H1 (cell line): ENCODE measurements at regions not wholly inside any gene's neighbourhood (a gene's known extent, or its start where the extent isn't known, plus 50 kb on each side); places are given as distances from the start of the nearest gene placed in this dataset.
"Not testable (repeated sequence)": the region's sequence is repeated elsewhere in the genome, so short reads cannot be mapped to it uniquely, and the experiment has no call there.

Source experiments
- CTCF ChIA-PET: fragments of 300-600 bp; sonication (Branson Sonifier 250); formaldehyde crosslinking; loops from one replicate; lab custom pipeline; 2021; ENCODE audit not compliant: partially characterized antibody; lab: Charles Lee
- POLR2A ChIA-PET: fragments of 300-600 bp; sonication (Branson Sonifier 250); formaldehyde crosslinking; loops from one replicate; lab custom pipeline; 2021; ENCODE audit warnings: inconsistent platforms; ENCODE audit not compliant: partially characterized antibody; lab: Charles Lee
- DNase-seq, 2 experiments: peaks; one replicate each; pipeline versions ENCODE4 v3.0.0 to v3.0.0-alpha.2; 2010 to 2022; ENCODE audit warnings: low spot score in 2 of 2, low read depth in 1 of 2, mixed read lengths in 1 of 2
- FAIRE-seq: peaks from 2 replicates; lab custom pipeline; 2011; peaks lifted over from hg19 to GRCh38; lab: Jason Lieb, UNC
- H2AFZ ChIP-seq: 2 replicates; pipeline ENCODE4 v1.8.1; 2012; ENCODE audit warnings: low read length, inconsistent platforms
- H2AK5ac ChIP-seq: 2 replicates; pipeline ENCODE4 v1.6.1; 2013; ENCODE audit warnings: low read depth, low read length
- H2BK120ac ChIP-seq: replicated peaks from 2 replicates; pipeline ENCODE3; 2013; ENCODE audit warnings: low read depth, low read length, inconsistent platforms
- H2BK12ac ChIP-seq: 2 replicates; pipeline ENCODE4 v1.6.1; 2013; ENCODE audit warnings: low read depth, low read length
- H2BK15ac ChIP-seq: 2 replicates; pipeline ENCODE4 v1.6.1; 2013; ENCODE audit warnings: low read length
- H2BK20ac ChIP-seq: 2 replicates; pipeline ENCODE4 v1.6.1; 2013; ENCODE audit warnings: low read length
- H2BK5ac ChIP-seq: 2 replicates; pipeline ENCODE4 v1.6.1; 2013; ENCODE audit warnings: low read depth, low read length
- H3K14ac ChIP-seq: 2 replicates; pipeline ENCODE4 v1.6.1; 2013; ENCODE audit warnings: inconsistent platforms; ENCODE audit not compliant: insufficient read length
- H3K18ac ChIP-seq: 2 replicates; pipeline ENCODE4 v1.6.1; 2013; ENCODE audit warnings: low read length; ENCODE audit errors: extremely low read depth
- H3K23ac ChIP-seq: 2 replicates; pipeline ENCODE4 v1.6.1; 2013; ENCODE audit warnings: inconsistent platforms; ENCODE audit not compliant: insufficient read length
- H3K23me2 ChIP-seq: 2 replicates; pipeline ENCODE4 v1.6.1; 2013; ENCODE audit warnings: low read depth, low read length
- H3K27ac ChIP-seq: 2 replicates; pipeline ENCODE4 v1.6.1; 2011; ENCODE audit warnings: low read depth, low read length, inconsistent platforms
- H3K27me3 ChIP-seq, 4 experiments: replicated peaks in 1 of 4; 1 replicate in 1 of 4; 2 replicates in 3 of 4; pipeline versions ENCODE4 v1.6.1 to v1.8.1; 2011 to 2013; ENCODE audit warnings: low read length in 3 of 4, mild to moderate bottlenecking in 3 of 4, inconsistent platforms in 2 of 4, mixed read lengths in 2 of 4, moderate library complexity in 1 of 4; ENCODE audit not compliant: control insufficient read depth in 3 of 4, insufficient read depth in 3 of 4; ENCODE audit errors: extremely low read depth in 1 of 4
- H3K36me3 ChIP-seq, 4 experiments: 2 replicates each; pipeline versions ENCODE4 v1.6.1 to v1.8.1; 2011 to 2013; ENCODE audit warnings: mild to moderate bottlenecking in 4 of 4, low read length in 3 of 4, moderate library complexity in 2 of 4, control low read depth in 1 of 4, inconsistent platforms in 1 of 4; ENCODE audit not compliant: insufficient read depth in 4 of 4, control insufficient read depth in 2 of 4
- H3K4ac ChIP-seq: replicated peaks from 2 replicates; pipeline ENCODE3; 2013; ENCODE audit warnings: low read length, low read depth, mixed read lengths, inconsistent platforms; ENCODE audit not compliant: insufficient read length
- H3K4me1 ChIP-seq, 4 experiments: replicated peaks in 1 of 4; 1 replicate in 1 of 4; 2 replicates in 3 of 4; pipeline versions ENCODE4 v1.6.1 to v1.8.1; 2011 to 2013; ENCODE audit warnings: low read length in 3 of 4, inconsistent platforms in 2 of 4, mixed read lengths in 1 of 4; ENCODE audit not compliant: insufficient read depth in 4 of 4, control insufficient read depth in 3 of 4
- H3K4me2 ChIP-seq, 2 experiments: 2 replicates each; pipeline versions ENCODE4 v1.6.1 to v1.8.1; 2011 to 2013; ENCODE audit warnings: low read depth in 2 of 2, low read length in 2 of 2, control low read depth in 1 of 2, inconsistent platforms in 1 of 2, mild to moderate bottlenecking in 1 of 2; ENCODE audit not compliant: insufficient read depth in 1 of 2
- H3K4me3 ChIP-seq, 4 experiments: fragments of 200-600, 300-600 bp in 1 of 4; sonication (generic), shearing (Covaris generic), sonication (Bioruptor Twin) in 1 of 4; 2 replicates each; pipeline versions ENCODE4 v1.5.1 to v1.8.1; 2011 to 2016; ENCODE audit warnings: low read length in 4 of 4, low read depth in 3 of 4, control low read depth in 2 of 4, inconsistent platforms in 2 of 4, mild to moderate bottlenecking in 2 of 4, mixed read lengths in 1 of 4, moderate library complexity in 1 of 4; ENCODE audit not compliant: insufficient read depth in 2 of 4; ENCODE audit errors: extremely low read depth in 1 of 4
- H3K56ac ChIP-seq: replicated peaks from 2 replicates; pipeline ENCODE3; 2013; ENCODE audit warnings: low read depth, mild to moderate bottlenecking, mixed read lengths, low read length, inconsistent platforms; ENCODE audit not compliant: insufficient read length
- H3K79me1 ChIP-seq: 2 replicates; pipeline ENCODE4 v1.6.1; 2013; ENCODE audit warnings: low read depth, low read length, control low read depth
- H3K79me2 ChIP-seq, 2 experiments: 2 replicates each; pipeline versions ENCODE4 v1.6.1 to v1.8.1; 2012 to 2013; ENCODE audit warnings: low read length in 2 of 2, mild to moderate bottlenecking in 2 of 2, inconsistent platforms in 1 of 2; ENCODE audit not compliant: insufficient read depth in 2 of 2, control insufficient read depth in 1 of 2
- H3K9ac ChIP-seq, 4 experiments: replicated peaks in 1 of 4; 1 replicate in 1 of 4; 2 replicates in 3 of 4; pipeline versions ENCODE4 v1.6.1 to v1.8.1; 2011 to 2013; ENCODE audit warnings: low read depth in 3 of 4, low read length in 3 of 4, control low read depth in 2 of 4, mild to moderate bottlenecking in 2 of 4, moderate library complexity in 2 of 4, inconsistent platforms in 1 of 4; ENCODE audit errors: extremely low read depth in 1 of 4
- H3K9me3 ChIP-seq, 2 experiments: 2 replicates each; pipeline versions ENCODE4 v1.6.1 to v1.8.1; 2012 to 2013; ENCODE audit warnings: mild to moderate bottlenecking in 2 of 2, moderate library complexity in 2 of 2, control low read depth in 1 of 2, inconsistent platforms in 1 of 2, low read depth in 1 of 2, low read length in 1 of 2, mixed read lengths in 1 of 2; ENCODE audit not compliant: insufficient read depth in 2 of 2
- H4K20me1 ChIP-seq, 2 experiments: replicated peaks in 1 of 2; 2 replicates each; pipeline versions ENCODE3 to v1.8.1; 2011 to 2013; ENCODE audit warnings: inconsistent platforms in 2 of 2, low read length in 2 of 2, mild to moderate bottlenecking in 1 of 2; ENCODE audit not compliant: insufficient read depth in 2 of 2, control insufficient read depth in 1 of 2
- H4K5ac ChIP-seq: 2 replicates; pipeline ENCODE4 v1.6.1; 2013; ENCODE audit warnings: low read length, low read depth, mixed read lengths, inconsistent platforms; ENCODE audit not compliant: insufficient read length
- H4K8ac ChIP-seq: 2 replicates; pipeline ENCODE4 v1.8.0; 2013; ENCODE audit warnings: mild to moderate bottlenecking, moderate library complexity, low read length, inconsistent platforms; ENCODE audit not compliant: insufficient read depth; ENCODE audit errors: extremely low read depth
- H4K91ac ChIP-seq: replicated peaks from 2 replicates; pipeline ENCODE3; 2013; ENCODE audit warnings: low read length, mixed read lengths, inconsistent platforms; ENCODE audit not compliant: insufficient read length
- WGBS, 2 experiments: shearing (Covaris generic) in 1 of 2; methylation state at CpG; one replicate each; pipeline versions ENCODE4 v1.1.6 to v1.1.7; 2013 to 2015; ENCODE audit warnings: low lambda C conversion rate in 2 of 2, mixed read lengths in 2 of 2, inconsistent platforms in 1 of 2, low coverage in 1 of 2, missing lambda C conversion rate in 1 of 2; ENCODE audit not compliant: insufficient replicate concordance in 2 of 2, insufficient coverage in 1 of 2, insufficient read length in 1 of 2; ENCODE audit errors: extremely low coverage in 1 of 2, missing lambda C conversion rate in 1 of 2; 5-methylcytosine and 5-hydroxymethylcytosine counted together

DNA sequence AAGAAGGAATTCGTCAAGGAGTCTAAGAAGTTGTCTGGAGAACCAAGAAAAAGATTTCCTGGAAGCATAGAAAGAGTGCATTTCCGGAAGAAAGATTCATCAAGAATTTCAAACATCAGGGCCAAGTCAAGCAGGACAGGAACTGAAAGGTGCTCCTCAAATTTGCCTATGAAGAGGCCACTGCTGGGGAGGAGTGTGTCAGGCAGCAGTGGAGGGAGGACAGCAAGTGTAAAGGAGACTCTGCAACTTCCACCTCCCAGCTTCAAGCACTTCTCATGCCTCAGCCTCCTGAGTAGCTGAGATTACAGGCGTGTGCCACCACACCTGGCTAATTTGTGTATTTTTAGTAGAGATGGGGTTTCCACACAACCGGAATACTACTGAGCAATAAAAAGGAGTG, 105.8 kb upstream of the PLEKHM1 start:
- H2AFZ ChIP-seq, H4K5ac ChIP-seq, H3K4me3 ChIP-seq, H3K9me3 ChIP-seq, H3K79me1 ChIP-seq, H3K4me2 ChIP-seq, H3K27me3 ChIP-seq, H4K91ac ChIP-seq, FAIRE-seq, H2BK15ac ChIP-seq, H2AK5ac ChIP-seq, H3K18ac ChIP-seq, H3K36me3 ChIP-seq, DNase-seq, H3K4ac ChIP-seq, H3K79me2 ChIP-seq, H3K23ac ChIP-seq, POLR2A ChIA-PET, H3K23me2 ChIP-seq, H3K9ac ChIP-seq, H3K4me1 ChIP-seq, H2BK5ac ChIP-seq, H3K56ac ChIP-seq, H3K14ac ChIP-seq, H2BK20ac ChIP-seq, H4K8ac ChIP-seq, H4K20me1 ChIP-seq, H3K27ac ChIP-seq, CTCF ChIA-PET, H2BK12ac ChIP-seq, H2BK120ac ChIP-seq: not testable (repeated sequence)
- WGBS, 2 experiments, result 76% methylated on average over 4 of the region's 4 CpGs; no CpG with 5 or more reads in 1 of the 2 experiments
